SK-N-SH treated with all-trans-retinoic acid at 6 μM for 48 hours (cell line): ENCODE measurements at regions not wholly inside any gene's neighbourhood (a gene's known extent, or its start where the extent isn't known, plus 50 kb on each side); places are given as distances from the start of the nearest gene placed in this dataset.

Experiments
- ATAC-seq: fragments of 200-7000 bp; cut with Tn5 transposase; 3 replicates; pipeline ENCODE4 v1.9.1; 2020; ENCODE audit warnings: mild to moderate bottlenecking, moderate library complexity
- ARNTL ChIP-seq: fragments of 450-650 bp; formaldehyde crosslinking; IDR thresholded peaks from 2 replicates; pipeline ENCODE4 v1.5.0; 2020; ENCODE audit warnings: low read depth, mild to moderate bottlenecking, moderate library complexity, borderline replicate concordance
- BACH2 ChIP-seq: fragments of 250-450 bp; sonication (Bioruptor Pico); IDR thresholded peaks from 2 replicates; pipeline ENCODE4 v1.9.0; 2021; ENCODE audit warnings: mild to moderate bottlenecking, borderline replicate concordance
- CREB5 ChIP-seq: fragments of 250-450 bp; sonication (Bioruptor Pico); IDR thresholded peaks from 2 replicates; pipeline ENCODE4 v1.5.1; 2020; ENCODE audit warnings: low read depth, mild to moderate bottlenecking, moderate library complexity
- CSRNP3 ChIP-seq: fragments of 250-450 bp; sonication (Bioruptor Pico); IDR thresholded peaks from 2 replicates; pipeline ENCODE4 v1.5.1; 2021; ENCODE audit warnings: mild to moderate bottlenecking, moderate library complexity
- ESRRG ChIP-seq: fragments of 250-450 bp; sonication (Bioruptor Pico); IDR thresholded peaks from 2 replicates; pipeline ENCODE4 v1.6.1; 2021; ENCODE audit warnings: mild to moderate bottlenecking
- GLIS3 ChIP-seq: fragments of 250-450 bp; sonication (Bioruptor Pico); IDR thresholded peaks from 2 replicates; pipeline ENCODE4 v1.5.0; 2020; ENCODE audit warnings: mild to moderate bottlenecking, moderate library complexity
- ISL1 ChIP-seq: fragments of 250-450 bp; sonication (Bioruptor Pico); IDR thresholded peaks from 2 replicates; pipeline ENCODE4 v2.1.2; 2022; ENCODE audit warnings: mild to moderate bottlenecking, moderate library complexity
- OSR1 ChIP-seq: fragments of 250-450 bp; sonication (Bioruptor Pico); IDR thresholded peaks from 2 replicates; pipeline ENCODE4 v1.8.0; 2022; ENCODE audit warnings: moderate library complexity, mild to moderate bottlenecking, inconsistent platforms
- PATZ1 ChIP-seq: fragments of 250-450 bp; sonication (Bioruptor Pico); IDR thresholded peaks from 2 replicates; pipeline ENCODE4 v1.8.0; 2020; ENCODE audit warnings: mild to moderate bottlenecking, moderate library complexity, borderline replicate concordance
- POU6F1 ChIP-seq: fragments of 250-450 bp; sonication (Bioruptor Pico); IDR thresholded peaks from 2 replicates; pipeline ENCODE4 v1.8.0; 2021; ENCODE audit warnings: low read depth, mild to moderate bottlenecking, moderate library complexity, borderline replicate concordance
- PPARA ChIP-seq: fragments of 250-450 bp; sonication (Bioruptor Pico); IDR thresholded peaks from 2 replicates; pipeline ENCODE4 v1.5.0; 2020; ENCODE audit warnings: mild to moderate bottlenecking, borderline replicate concordance
- RARB ChIP-seq: fragments of 250-450 bp; sonication (Bioruptor Pico); IDR thresholded peaks from 2 replicates; pipeline ENCODE4 v1.8.0; 2021; ENCODE audit warnings: mild to moderate bottlenecking, moderate library complexity
- SNAI2 ChIP-seq: fragments of 250-450 bp; sonication (Bioruptor Pico); IDR thresholded peaks from 2 replicates; pipeline ENCODE4 v1.5.0; 2020; ENCODE audit warnings: mild to moderate bottlenecking, moderate library complexity
- TCF4 ChIP-seq: fragments of 250-450 bp; sonication (Bioruptor Pico); IDR thresholded peaks from 2 replicates; pipeline ENCODE4 v1.8.0; 2021; ENCODE audit warnings: mild to moderate bottlenecking, moderate library complexity, borderline replicate concordance
- TOX ChIP-seq: fragments of 250-450 bp; sonication (Bioruptor Pico); IDR thresholded peaks from 2 replicates; pipeline ENCODE4 v1.8.0; 2021; ENCODE audit warnings: mild to moderate bottlenecking, moderate library complexity, borderline replicate concordance
- ZC3H10 ChIP-seq: fragments of 250-450 bp; sonication (Bioruptor Pico); IDR thresholded peaks from 2 replicates; pipeline ENCODE4 v1.5.1; 2021; ENCODE audit warnings: mild to moderate bottlenecking, moderate library complexity
- ZFP3 ChIP-seq: fragments of 250-450 bp; sonication (Bioruptor Pico); IDR thresholded peaks from 2 replicates; pipeline ENCODE4 v1.5.0; 2020; ENCODE audit warnings: mild to moderate bottlenecking, moderate library complexity
- ZFP30 ChIP-seq: fragments of 450-650 bp; formaldehyde crosslinking; IDR thresholded peaks from 2 replicates; pipeline ENCODE4 v1.5.0; 2022; ENCODE audit warnings: mild to moderate bottlenecking, moderate library complexity
- ZNF565 ChIP-seq: fragments of 450-650 bp; formaldehyde crosslinking; conservative IDR thresholded peaks from 2 replicates; pipeline ENCODE4 v1.5.0; 2020; ENCODE audit warnings: low read depth, mild to moderate bottlenecking, moderate library complexity
- ZNF70 ChIP-seq: fragments of 450-650 bp; formaldehyde crosslinking; IDR thresholded peaks from 2 replicates; pipeline ENCODE4 v1.5.0; 2020; ENCODE audit warnings: mild to moderate bottlenecking, moderate library complexity
- ZNF8 ChIP-seq: fragments of 450-650 bp; formaldehyde crosslinking; IDR thresholded peaks from 2 replicates; pipeline ENCODE4 v1.5.0; 2020; ENCODE audit warnings: mild to moderate bottlenecking, moderate library complexity

- ATAC-seq = no peak
- TF ChIP-seq PPARA (CRISPR knock-in tag) (no peak), PATZ1 (CRISPR knock-in tag) (no peak), POU6F1 (no peak), RARB (CRISPR knock-in tag) (no peak), OSR1 (CRISPR knock-in tag) (no peak), ISL1 (CRISPR knock-in tag) (no peak), ARNTL (no peak), SNAI2 (no peak), TCF4 (CRISPR knock-in tag) (no peak), ZNF70 (CRISPR knock-in tag) (no peak), ZNF8 (CRISPR knock-in tag) (no peak), ESRRG (no peak), GLIS3 (CRISPR knock-in tag) (no peak), ZC3H10 (no peak), ZFP30 (CRISPR knock-in tag) (no peak), CREB5 (CRISPR knock-in tag) (no peak), CSRNP3 (CRISPR knock-in tag) (no peak), BACH2 (CRISPR knock-in tag) (no peak), ZNF565 (CRISPR knock-in tag) (no peak), ZFP3 (CRISPR knock-in tag) (no peak)
These were observed 193.7 kb upstream of the RORA start for GRCh38 chr15:61422773-61423172.

- TF ChIP-seq ZNF70 (CRISPR knock-in tag) = no peak
- TF ChIP-seq PPARA (CRISPR knock-in tag) = no peak
- TF ChIP-seq ESRRG = no peak
- no peak for TF ChIP-seq ZNF565 (CRISPR knock-in tag)
- no peak for TF ChIP-seq ISL1 (CRISPR knock-in tag)
- TF ChIP-seq BACH2 (CRISPR knock-in tag) = no peak
- TF ChIP-seq OSR1 (CRISPR knock-in tag) = no peak
- TF ChIP-seq CREB5 (CRISPR knock-in tag) = no peak
- no peak for TF ChIP-seq ZC3H10
- ATAC-seq = no peak
These were observed 192.8 kb upstream of the RORA start for GRCh38 chr15:61421938-61422337.

- no peak for TF ChIP-seq SNAI2
- TF ChIP-seq TOX (CRISPR knock-in tag) = no peak
- TF ChIP-seq CSRNP3 (CRISPR knock-in tag) = no peak
- no peak for TF ChIP-seq POU6F1
- no peak for TF ChIP-seq GLIS3 (CRISPR knock-in tag)
- no peak for TF ChIP-seq ZC3H10
- no peak for ATAC-seq
These were observed 192.4 kb upstream of the RORA start for GRCh38 chr15:61421470-61421869.
